ENCODE measurements at regions not wholly inside any gene's neighbourhood (a gene's known extent, or its start where the extent isn't known, plus 50 kb on each side); places are given as distances from the start of the nearest gene placed in this dataset.
"Not testable (repeated sequence)": the region's sequence is repeated elsewhere in the genome, so short reads cannot be mapped to it uniquely, and the experiment has no call there.

DNA sequence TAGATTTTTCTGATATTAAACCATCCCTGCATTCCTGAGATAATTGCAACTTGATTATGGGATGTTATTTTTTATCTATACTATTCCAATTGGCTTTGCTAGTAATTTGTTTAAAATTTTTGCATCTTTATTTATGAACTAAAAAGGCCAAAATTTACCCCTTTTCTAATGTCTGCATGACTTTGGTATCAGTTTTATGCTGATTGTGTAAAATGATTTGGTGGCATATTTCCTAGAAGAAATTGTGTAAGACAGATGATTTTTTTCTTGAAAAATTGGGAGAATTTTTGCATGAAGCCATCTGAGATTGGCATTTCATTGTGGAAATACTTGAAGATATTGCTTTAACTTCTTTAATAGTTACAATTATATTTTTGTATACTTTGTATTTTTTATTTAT is 183.8 kb upstream of the TBL1XR1 start:
- Histone ChIP-seq H3K27ac (ENCODE audit: low read depth) (no peak overlapping the region), H3K4me3 (ENCODE audit: low read depth, low read length) (no peak overlapping the region), H3K36me3 (ENCODE audit: insufficient read depth) (no peaks in the 10 kb centered on the region), H3K4me1 (ENCODE audit: insufficient read depth) (no peaks in the 10 kb centered on the region)
- no peak for DNase-seq (ENCODE audit: extremely low spot score)

DNA sequence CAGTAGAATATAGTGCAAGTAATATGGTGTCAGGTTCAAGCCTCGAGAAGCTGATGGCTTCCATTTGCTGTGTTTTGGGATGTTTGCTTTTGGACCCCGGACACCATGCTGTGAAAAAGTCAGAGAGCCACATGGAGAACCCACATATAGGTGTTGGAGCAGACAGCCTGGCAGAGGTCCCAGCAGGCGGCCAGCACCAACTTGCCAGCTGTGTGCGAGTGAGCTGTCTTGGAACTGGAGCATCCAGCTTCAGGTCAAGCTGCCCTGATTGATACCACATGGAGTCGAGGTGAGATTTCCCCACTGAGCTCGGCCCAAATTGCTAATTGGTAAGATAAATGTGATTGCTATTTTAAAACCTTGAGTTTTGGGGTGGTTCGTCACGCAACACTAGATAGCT is 185.7 kb upstream of the TBL1XR1 start:
- WGBS: 89% methylated on average over 8 of the region's 8 CpGs
- Histone ChIP-seq H3K36me3 (ENCODE audit: insufficient read depth) (no peaks in the 10 kb centered on the region), H3K4me1 (ENCODE audit: insufficient read depth) (no peaks in the 10 kb centered on the region), H3K4me3 (ENCODE audit: low read depth, low read length) (no peak overlapping the region), H3K27ac (ENCODE audit: low read depth) (no peak overlapping the region)
- no peak for DNase-seq (ENCODE audit: extremely low spot score)

DNA sequence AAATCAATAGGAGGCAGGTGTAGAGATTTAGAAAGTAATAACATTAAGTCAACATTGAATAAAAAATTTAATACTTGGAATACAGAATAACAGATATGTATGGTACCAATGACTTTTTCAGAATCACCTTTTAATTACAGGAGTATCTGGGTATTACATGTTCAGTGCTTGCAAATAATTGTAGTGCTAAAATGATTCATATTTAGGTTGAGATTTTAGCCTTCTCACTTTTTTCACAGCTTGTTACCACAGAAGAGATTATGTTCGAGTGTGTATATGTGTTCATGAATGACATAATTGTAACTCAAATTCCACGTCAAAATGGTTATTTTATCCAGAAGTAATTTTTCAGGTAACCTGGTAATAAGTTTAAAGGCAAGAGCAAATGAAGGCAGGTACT is 187.9 kb upstream of the TBL1XR1 start:
- Histone ChIP-seq H3K27ac (ENCODE audit: low read depth) (no peak overlapping the region), H3K36me3 (ENCODE audit: insufficient read depth) (no peaks in the 10 kb centered on the region), H3K4me3 (ENCODE audit: low read depth, low read length) (no peak overlapping the region), H3K4me1 (ENCODE audit: insufficient read depth) (no peaks in the 10 kb centered on the region)
- DNase-seq (ENCODE audit: extremely low spot score): no peak
- 94% methylated on average over 2 of the region's 2 CpGs for WGBS

DNA sequence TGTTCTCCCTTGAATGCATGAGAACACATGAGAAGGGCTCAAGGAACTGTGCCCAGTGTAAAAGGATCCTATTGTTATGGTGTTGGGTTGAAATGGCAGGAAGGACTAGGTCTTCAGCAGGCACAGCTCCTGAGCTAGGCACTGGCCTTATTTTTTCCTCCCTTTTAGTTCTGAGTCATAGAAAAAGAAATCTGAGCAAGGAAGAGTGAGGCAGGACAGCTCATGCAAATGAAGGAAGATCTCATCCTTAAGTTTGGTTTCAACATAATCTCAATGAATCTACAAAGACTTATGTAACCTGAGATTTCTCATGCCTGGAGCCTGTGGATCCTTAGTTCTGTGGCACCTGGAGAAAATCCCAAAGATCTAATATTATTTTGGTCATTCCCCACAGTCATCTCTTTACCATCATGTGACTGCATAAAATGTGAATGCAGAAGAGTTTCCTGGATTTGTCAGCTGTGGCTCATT is 188.6 kb upstream of the TBL1XR1 start:
- Histone ChIP-seq H3K36me3 (ENCODE audit: insufficient read depth) (no peaks in the 10 kb centered on the region), H3K27ac (ENCODE audit: low read depth) (no peak overlapping the region), H3K4me3 (ENCODE audit: low read depth, low read length) (no peak overlapping the region), H3K4me1 (ENCODE audit: insufficient read depth) (no peaks in the 10 kb centered on the region)
- no peak for DNase-seq (ENCODE audit: extremely low spot score)

DNA sequence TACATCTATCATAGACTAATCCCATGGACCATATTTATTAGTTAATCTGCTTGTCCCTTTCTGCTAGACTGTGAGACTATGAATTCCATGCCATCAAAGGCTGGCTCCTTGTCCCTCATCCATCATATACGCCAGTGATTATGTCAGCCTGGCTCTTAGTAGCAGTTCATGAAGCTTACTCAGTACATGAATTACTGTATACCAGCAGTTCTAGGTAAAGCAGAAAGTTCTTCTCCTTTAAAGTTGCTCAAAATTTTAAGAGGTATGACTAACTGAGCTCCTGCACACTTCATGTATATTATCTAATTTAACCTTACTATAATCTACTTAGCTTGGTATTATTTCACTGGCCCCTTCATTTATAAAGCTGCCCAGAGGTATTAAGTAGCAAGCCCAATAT is 190.9 kb upstream of the TBL1XR1 start:
- Histone ChIP-seq H3K4me1 (ENCODE audit: insufficient read depth) (no peaks in the 10 kb centered on the region), H3K27ac (ENCODE audit: low read depth) (no peak overlapping the region), H3K4me3 (ENCODE audit: low read depth, low read length) (no peak overlapping the region), H3K36me3 (ENCODE audit: insufficient read depth) (no peaks in the 10 kb centered on the region)
- DNase-seq (ENCODE audit: extremely low spot score): no peak
- WGBS: 98% methylated on average over 1 of the region's 1 CpG

DNA sequence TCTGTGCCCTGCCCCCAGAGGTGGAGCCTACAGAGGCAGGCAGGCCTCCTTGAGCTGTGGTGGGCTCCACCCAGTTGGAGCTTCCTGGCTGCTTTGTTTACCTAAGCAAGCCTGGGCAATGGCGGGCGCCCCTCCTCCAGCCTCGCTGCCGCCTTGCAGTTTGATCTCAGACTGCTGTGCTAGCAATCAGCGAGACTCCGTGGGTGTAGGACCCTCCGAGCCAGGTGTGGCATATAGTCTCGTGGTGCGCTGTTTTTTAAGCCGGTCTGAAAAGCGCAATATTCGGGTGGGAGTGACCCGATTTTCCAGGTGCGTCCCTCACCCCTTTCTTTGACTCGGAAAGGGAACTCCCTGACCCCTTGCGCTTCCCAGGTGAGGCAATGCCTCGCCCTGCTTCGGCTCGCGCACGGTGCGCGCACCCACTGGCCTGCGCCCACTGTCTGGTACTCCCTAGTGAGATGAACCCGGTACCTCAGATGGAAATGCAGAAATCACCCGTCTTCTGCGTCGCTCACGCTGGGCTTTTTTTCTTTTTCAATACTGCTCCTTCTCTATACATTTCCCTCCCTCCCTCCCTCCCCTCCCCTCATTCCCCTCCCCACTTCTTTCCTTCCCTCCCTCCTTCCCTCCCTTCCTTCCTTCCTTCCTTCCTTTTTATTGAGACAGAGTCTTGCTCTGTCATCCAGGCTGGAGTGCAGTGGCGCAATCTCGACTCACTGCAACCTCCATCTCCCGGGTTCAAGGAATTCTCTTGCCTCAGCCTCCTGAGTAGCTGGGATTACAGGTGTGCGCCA is 197.1 kb upstream of the TBL1XR1 start:
- H3K4me1 ChIP-seq (ENCODE audit: insufficient read depth); DNase-seq (ENCODE audit: extremely low spot score); H3K27ac ChIP-seq (ENCODE audit: low read depth); H3K4me3 ChIP-seq (ENCODE audit: low read depth, low read length); H3K36me3 ChIP-seq (ENCODE audit: insufficient read depth): not testable (repeated sequence)
- 74% methylated on average over 28 of the region's 33 CpGs for WGBS

DNA sequence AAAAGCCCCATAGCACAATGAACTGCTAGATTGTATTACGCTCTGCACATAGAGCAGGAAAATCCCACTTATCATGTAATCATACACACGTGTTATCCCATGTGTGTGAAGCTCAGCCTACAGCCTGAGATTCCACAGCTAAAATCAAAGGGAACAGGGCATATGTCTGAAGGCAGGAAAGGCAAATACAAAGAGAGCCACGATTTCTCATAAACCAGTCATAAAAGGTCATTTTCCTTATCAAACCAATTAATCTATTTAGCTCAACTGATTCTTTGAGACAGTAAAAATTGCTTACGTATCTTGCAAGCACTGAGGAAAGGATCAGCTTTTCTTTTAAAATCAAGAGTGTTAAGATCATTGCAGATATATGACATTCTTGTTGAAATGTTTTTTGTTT is 199.5 kb upstream of the TBL1XR1 start:
- Histone ChIP-seq H3K36me3 (ENCODE audit: insufficient read depth) (no peaks in the 10 kb centered on the region), H3K27ac (ENCODE audit: low read depth) (no peak overlapping the region), H3K4me3 (ENCODE audit: low read depth, low read length) (no peak overlapping the region), H3K4me1 (ENCODE audit: insufficient read depth) (no peaks in the 10 kb centered on the region)
- no peak for DNase-seq (ENCODE audit: extremely low spot score)
- 59% methylated on average over 4 of the region's 4 CpGs for WGBS

DNA sequence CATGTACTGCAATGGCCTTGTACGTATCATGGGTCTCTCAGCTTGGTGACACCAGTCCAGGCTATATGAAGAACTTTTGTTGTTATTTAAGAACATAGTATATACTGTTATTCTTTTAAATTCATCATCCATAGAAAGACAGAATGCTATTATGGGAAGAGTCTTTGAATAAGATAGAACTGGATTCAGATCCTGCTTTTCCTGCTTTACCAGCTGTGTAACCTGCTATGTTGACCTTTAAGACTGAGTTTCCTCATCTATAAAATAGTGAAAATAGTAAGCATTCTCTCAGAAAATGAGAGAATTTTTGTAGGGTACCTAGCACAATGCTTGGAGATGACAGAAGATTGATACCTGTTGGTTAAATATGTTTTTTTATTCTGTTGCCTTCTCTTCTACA is 204.1 kb upstream of the TBL1XR1 start:
- no peak overlapping the region for H3K4me3 ChIP-seq (ENCODE audit: low read depth, low read length)
- H3K27ac ChIP-seq (ENCODE audit: low read depth): no peak overlapping the region
- WGBS: 99% methylated on average over 1 of the region's 1 CpG
- DNase-seq (ENCODE audit: extremely low spot score): no peak
- H3K4me1 ChIP-seq (ENCODE audit: insufficient read depth): no peaks in the 10 kb centered on the region
- no peaks in the 10 kb centered on the region for H3K36me3 ChIP-seq (ENCODE audit: insufficient read depth)

DNA sequence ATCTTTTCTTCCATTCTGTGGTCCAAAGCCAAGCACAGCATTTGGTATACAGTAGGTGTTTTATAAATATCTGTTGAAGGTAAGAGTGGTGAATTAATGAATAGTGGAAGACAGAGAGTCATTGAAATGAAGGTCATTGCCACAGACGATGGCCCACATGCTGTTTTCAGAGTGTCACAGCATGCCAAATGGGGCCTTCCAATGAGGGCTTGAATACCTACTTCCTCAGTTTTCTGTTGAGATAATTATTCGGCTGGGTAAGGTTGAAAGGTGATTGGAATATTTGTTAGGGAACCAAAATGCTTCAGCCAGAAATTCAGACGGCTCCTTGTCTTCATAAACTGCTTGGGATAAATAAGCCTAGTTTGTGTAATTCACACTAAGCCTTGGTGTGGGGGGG is 205.3 kb upstream of the TBL1XR1 start:
- Histone ChIP-seq H3K27ac (ENCODE audit: low read depth) (no peak overlapping the region), H3K4me3 (ENCODE audit: low read depth, low read length) (no peak overlapping the region), H3K36me3 (ENCODE audit: insufficient read depth) (no peaks in the 10 kb centered on the region), H3K4me1 (ENCODE audit: insufficient read depth) (no peaks in the 10 kb centered on the region)
- DNase-seq (ENCODE audit: extremely low spot score): no peak
- 83% methylated on average over 3 of the region's 3 CpGs for WGBS

DNA sequence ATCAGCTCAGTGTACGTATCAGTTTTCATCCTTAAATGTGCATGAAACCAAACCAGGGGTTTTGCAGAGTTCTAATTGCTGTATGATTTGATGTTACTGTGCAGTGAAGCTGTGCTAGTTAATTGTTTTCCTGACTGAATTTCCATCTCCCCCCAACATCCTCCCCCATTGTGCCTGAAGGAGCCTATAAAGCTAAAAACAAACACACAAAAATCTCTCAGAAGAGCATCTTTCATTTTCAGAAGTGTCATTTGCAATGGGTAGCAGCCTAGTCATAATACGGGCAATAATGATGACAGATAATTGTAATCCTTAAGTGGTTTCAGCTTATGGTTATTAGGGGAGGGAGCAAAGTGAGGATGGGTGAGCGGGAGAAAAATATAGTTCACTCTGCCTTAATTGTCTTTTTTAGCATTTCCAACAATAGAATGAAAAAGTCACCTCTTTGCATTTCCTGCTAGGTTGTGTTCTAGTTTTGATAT is 207.9 kb upstream of the TBL1XR1 start:
- Histone ChIP-seq H3K27ac (ENCODE audit: low read depth) (no peak overlapping the region), H3K4me3 (ENCODE audit: low read depth, low read length) (no peak overlapping the region), H3K36me3 (ENCODE audit: insufficient read depth) (no peaks in the 10 kb centered on the region), H3K4me1 (ENCODE audit: insufficient read depth) (no peaks in the 10 kb centered on the region)
- no peak for DNase-seq (ENCODE audit: extremely low spot score)
- 88% methylated on average over 3 of the region's 3 CpGs for WGBS

DNA sequence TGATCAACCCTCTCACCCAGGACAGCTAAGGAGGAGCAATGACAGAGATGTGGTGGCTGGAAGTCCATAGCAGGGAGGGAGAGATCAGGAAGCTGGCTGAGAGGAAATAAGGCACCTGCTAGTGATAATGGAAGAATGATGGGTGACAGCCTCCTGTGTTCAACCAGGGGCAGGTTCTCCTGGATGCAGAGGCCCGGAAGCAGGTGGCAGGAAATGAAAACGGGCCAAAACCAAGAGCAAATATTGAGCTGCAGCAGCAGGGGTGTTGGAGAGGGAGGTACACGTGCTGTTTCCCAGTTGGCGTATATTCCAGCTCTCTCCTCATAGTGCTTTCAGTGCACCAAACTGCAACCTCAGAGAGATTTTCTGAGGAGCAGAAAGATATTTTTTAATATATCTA is 213.4 kb upstream of the TBL1XR1 start:
- no peak for DNase-seq (ENCODE audit: extremely low spot score)
- Histone ChIP-seq H3K27ac (ENCODE audit: low read depth) (no peak overlapping the region), H3K4me3 (ENCODE audit: low read depth, low read length) (no peak overlapping the region), H3K4me1 (ENCODE audit: insufficient read depth) (no peaks in the 10 kb centered on the region), H3K36me3 (ENCODE audit: insufficient read depth) (no peaks in the 10 kb centered on the region)
- 65% methylated on average over 4 of the region's 4 CpGs for WGBS

DNA sequence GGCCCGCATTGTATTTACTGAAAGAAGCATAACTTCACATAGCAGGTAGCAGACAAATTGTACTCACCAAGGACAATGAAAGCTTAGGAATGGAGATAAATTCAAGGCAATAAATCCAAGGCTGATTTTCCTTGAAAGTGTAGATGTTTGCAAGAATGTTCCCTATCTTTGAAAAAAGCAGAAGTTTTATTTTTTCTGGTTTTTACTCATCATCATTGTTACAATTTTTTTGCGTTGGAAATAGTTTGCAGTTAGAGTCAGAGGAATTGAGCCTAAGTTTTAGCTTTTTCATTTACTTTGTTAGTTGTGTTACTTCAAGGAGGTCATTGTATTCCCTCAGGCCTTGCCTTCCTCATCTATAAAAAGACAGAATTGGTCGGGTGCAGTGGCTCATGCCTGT is 213.9 kb upstream of the TBL1XR1 start:
- DNase-seq (ENCODE audit: extremely low spot score): no peak
- no peaks in the 10 kb centered on the region for H3K4me1 ChIP-seq (ENCODE audit: insufficient read depth)
- H3K27ac ChIP-seq (ENCODE audit: low read depth): no peak overlapping the region
- no peaks in the 10 kb centered on the region for H3K36me3 ChIP-seq (ENCODE audit: insufficient read depth)
- H3K4me3 ChIP-seq (ENCODE audit: low read depth, low read length): no peak overlapping the region
- 88% methylated on average over 3 of the region's 3 CpGs for WGBS

DNA sequence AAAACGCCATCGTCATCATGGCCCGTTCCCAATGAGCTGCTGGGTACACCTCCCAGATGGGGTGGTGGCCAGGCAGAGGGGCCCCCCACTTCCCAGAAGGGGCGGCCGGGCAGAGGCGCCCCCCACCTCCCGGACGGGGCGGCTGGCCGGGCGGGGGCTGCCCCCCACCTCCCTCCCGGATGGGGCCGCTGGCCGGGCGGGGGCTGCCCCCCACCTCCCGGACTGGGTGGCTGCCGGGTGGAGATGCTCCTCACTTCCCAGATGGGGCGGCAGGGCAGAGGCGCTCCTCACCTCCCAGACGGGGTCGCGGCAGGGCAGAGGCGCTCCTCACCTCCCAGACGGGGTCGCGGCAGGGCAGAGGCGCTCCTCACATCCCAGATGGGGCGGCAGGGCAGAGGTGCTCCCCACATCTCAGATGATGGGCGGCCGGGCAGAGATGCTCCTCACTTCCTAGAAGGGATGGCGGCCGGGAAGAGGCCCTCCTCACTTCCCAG is 215.4 kb upstream of the TBL1XR1 start:
- H3K4me3 ChIP-seq (ENCODE audit: low read depth, low read length); DNase-seq (ENCODE audit: extremely low spot score); H3K36me3 ChIP-seq (ENCODE audit: insufficient read depth); H3K4me1 ChIP-seq (ENCODE audit: insufficient read depth); H3K27ac ChIP-seq (ENCODE audit: low read depth): not testable (repeated sequence)
- WGBS: 98% methylated on average over 32 of the region's 32 CpGs

DNA sequence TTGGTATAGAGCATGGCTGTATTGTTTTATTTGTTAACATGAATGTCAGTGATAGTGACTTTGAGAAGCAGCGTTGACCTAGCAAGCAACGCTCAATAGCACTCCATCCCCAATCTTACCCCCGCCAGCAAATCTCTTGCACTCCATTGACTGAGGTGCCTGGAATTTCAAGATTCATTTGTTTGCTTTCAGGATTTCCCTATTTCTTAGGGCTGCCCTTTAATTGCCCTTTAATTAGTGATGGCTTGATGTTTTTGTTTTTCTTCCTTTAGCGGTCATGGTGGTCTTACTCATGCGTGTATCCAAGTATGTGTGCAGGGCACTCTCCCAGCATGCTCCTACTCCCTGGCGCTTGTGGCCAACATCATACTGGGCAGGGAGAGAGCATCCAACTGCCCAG is 216.8 kb upstream of the TBL1XR1 start:
- no peak overlapping the region for H3K4me3 ChIP-seq (ENCODE audit: low read depth, low read length)
- H3K4me1 ChIP-seq (ENCODE audit: insufficient read depth): no peaks in the 10 kb centered on the region
- no peaks in the 10 kb centered on the region for H3K36me3 ChIP-seq (ENCODE audit: insufficient read depth)
- no peak overlapping the region for H3K27ac ChIP-seq (ENCODE audit: low read depth)
- no peak for DNase-seq (ENCODE audit: extremely low spot score)
- 98% methylated on average over 6 of the region's 6 CpGs for WGBS

All from urinary bladder (tissue), 3 donors.